GM21390 (cell line): ENCODE measurements at regions not wholly inside any gene's neighbourhood (a gene's known extent, or its start where the extent isn't known, plus 50 kb on each side); places are given as distances from the start of the nearest gene placed in this dataset.
"Not testable (repeated sequence)": the region's sequence is repeated elsewhere in the genome, so short reads cannot be mapped to it uniquely, and the experiment has no call there.

Experiments used
- ATAC-seq: cut with Tn5 transposase; IDR thresholded peaks from one replicate; pipeline ENCODE4 v1.9.1; 2021; ENCODE audit not compliant: unreplicated experiment

DNA sequence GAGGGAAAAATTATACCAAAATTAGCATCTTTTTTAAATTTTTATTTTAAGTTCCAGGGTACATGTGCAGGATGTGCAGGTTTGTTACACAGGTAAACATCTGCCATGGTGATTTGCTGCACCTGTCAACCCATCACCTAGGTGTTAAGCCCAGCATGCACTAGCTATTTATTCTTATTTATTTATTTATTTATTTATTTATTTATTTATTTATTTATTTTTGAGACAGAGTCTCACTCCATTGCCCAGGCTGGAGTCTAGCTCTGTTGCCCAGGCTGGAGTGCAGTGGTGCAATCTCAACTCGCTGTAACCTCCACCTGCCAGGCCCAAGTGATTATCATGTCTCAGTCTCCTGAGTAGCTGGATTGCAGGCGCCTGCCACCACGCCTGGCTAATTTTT is 137.7 kb upstream of the NEBL start:
- not testable (repeated sequence) for ATAC-seq

DNA sequence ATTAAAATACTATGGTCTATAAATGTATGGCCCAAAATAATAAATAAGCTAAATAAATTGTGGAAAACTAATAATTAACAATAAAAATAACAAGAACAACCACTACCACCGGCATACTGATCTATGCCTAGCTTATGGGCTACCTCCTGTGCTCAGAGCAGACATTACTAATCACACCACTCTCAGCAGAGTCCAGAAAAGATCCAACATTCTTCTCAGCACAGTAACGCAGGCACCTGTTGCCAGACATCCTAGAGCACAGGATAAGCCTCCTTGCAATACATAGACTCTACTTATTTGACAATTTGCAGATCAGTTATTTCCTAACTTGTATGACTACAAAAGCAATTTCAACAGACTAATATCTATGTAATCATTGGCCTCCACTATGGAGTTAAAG is 137.1 kb upstream of the NEBL start:
- ATAC-seq = no peak

DNA sequence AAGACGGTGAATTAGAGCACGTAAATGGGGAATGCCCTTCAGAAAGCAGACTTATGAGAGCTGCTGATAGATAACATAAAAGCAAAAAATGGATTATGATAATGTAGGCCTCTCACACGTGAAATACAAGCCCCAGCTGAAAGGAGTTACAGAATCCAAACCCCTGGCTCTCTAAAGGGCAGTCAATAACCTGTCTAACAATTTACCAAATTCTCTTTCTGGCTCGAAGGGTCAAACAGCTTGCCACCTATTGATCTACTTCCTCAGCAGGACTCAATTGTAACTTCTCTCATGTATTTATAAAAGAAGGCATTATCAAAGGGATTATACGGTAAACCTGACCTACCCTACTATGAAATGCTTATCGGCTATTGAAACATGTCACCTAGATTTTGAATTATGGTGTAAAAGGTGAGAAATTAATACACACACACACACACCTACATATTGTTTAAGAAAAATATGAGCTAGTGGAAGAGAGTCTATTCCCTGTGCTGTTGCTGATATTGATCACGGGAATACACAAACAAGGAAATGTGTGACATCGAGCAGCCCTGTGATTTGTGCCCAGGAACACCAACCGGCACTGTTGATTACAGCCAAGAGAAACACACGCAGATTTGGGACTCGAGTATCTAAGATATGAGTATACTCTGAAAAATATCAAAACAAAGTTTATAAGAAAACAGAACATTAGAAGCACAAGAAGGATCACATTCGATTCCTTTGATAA is 135.6 kb upstream of the NEBL start:
- no peak for ATAC-seq

DNA sequence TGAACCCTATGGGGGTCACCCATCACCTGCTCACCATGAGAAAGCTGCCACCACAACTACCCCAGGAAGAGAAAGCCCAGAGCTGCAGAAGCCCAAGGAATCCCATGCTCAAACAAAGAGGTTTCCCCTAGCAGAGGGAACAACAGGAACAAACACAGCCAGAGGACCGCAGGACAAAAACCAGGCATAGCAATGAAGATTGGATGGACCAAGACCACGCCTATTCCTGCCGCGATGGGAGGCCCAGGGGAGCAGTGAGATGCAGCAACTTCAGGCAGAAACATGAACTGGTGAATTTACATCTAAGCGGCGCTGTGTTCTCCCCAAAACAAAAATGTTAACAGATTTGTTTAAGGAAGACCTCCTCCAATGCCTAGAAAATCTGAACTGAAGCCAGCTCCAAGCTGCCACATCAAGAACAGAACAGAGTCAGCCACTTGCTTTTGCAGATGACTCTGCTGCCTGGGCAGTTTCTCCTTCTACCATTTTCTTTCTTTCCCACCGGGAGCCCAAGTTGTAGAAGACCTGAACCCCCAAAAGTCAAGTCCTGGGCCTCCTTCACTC is 134.2 kb upstream of the NEBL start:
- ATAC-seq = no peak

DNA sequence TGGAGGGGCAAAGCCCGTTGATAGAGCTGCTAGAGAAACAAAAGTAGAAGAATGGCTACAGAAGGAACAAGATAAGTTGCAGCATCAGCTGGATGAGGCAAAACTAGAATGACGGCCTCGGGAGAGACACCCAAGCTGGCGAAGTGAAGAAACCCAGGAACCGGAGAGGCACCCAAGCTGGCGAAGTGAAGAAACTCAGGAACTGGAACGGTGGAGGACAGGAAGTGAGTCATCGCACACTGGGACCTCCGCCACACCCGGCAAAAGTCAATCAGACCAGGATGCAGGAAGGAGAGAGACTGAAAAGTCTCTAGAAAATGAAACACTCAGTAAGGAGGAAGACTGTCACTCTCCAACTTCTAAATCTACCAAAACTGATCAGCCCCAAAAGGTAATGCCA is 133.0 kb upstream of the NEBL start:
- ATAC-seq = no peak

DNA sequence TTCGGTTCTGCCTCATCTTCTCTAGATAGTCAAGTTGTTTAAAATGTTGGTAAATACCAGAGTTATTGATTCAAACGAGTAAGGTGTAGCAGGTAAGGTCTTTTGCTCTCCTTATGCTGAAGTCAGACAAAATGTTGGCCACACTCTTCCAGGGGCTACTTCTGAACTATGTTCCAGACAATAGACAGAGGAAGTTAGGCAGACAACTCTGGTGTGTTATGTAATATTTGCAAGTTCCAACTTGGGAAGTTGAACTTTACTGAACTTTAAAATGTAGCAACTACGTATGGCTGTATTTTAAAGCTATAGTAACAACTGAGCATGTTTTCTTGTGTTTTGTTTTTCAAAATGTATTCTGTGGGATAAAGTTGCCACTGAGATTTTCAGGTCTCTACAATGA is 125.7 kb upstream of the NEBL start:
- ATAC-seq = no peak

DNA sequence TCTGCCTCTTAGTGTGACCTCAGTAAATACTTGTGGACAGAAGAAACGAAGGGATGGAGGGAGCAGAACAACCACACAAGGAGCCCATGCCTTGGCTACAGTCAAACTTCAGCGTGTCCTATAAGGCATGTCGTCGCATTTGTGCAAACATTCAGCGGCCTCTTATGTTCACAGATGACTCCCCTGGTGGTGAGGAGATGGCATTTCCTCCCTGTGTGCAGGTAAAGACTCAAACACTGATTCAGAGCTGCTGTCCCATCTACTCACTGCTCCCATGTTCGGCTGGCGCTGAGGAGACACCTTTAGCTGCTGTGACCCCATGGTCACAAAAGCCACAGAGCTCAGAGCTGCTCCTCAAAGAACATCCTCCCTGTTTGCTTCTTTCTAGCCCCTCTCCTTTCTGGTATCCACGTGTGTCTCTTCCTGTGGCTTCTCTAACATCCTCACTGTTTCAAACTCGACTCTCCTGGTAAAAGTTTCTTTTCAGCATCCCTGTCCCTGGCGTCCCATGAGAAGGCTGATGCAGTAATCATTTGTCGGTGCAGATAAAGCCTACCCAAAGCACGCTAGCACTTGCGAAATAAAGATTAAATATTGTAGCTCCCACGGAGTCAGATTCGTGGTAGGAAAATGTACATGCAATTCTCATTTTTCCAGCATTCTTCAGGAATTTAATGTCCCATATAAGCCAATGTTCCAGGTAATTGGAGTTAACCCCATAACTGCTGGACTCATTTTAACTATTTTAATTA is 124.9 kb upstream of the NEBL start:
- no peak for ATAC-seq

DNA sequence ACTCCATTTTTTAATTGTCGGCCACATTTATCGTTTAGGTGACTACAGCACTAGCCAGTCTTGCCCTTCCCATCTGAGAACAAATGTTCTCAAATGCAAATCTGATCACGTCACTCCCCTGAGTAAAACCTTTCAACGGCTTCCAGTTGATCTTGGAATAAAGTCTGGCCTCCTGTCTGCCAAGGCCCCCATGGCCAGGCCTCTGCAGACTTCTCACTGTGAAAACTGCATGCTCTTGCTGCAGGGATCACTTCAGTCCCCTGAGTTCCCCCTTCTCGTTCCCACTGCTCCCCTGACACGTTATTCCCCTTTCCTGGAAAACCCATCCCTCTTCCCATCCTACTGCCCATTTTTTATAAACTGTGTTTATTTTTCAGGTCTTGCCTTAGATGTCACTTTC is 124.1 kb upstream of the NEBL start:
- no peak for ATAC-seq

DNA sequence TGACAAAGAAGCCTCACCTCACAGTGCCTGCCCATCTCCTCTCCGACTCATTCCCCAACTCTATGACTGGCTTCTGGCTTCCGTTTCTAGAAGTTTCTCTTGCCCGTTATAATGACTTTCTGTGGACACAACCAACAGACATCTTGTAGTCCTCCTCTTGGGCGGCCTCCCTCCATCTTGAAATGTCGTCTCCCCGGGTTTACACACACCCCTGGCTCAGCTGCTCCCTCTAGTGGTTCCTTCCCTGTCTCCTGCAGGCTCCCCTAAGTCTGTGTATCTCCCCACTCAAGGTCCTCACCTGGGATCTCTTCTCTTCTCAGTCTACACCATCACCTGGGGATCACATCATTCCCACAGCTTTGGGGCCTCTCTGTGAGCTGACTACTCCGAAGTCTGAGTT is 123.4 kb upstream of the NEBL start:
- ATAC-seq = peak; percentile 87

DNA sequence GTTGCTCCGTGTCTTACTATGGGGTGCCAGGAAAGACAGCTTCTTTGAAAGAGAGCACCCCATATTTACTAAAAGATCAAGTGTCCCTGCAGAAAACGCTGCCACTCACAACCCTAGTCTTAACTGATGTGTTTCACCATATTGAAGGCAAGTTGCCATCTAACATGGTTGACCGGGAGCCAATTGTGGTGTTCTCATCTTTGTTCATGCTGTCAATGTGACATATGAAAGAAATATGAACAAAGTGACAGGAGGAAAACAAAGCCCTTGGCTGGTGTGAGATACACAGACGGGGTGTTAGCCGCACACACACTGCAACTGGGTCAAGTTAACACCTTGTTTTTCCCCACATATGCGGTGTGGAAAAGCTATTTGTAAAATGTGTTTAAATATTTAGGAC is 122.3 kb upstream of the NEBL start:
- ATAC-seq = no peak

DNA sequence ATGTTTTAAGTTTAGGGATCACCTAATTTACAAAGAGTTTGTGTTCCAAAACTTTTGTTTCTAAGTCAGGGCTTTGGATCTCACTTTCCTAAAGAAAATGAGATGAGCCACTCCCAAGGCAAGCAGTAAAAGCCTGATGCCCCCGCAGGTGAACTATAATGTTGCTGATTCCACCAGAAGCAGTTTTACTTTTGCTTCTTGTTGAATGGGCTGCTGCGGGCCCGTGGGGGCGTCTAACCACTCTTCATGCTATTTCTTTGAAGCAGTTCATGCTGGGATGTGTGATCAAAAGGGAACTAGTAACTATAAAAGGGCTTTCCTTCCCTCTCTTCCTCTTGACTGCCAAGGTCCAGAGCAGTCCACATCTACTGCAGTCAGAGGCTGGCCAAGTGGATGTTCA is 118.7 kb upstream of the NEBL start:
- no peak for ATAC-seq

DNA sequence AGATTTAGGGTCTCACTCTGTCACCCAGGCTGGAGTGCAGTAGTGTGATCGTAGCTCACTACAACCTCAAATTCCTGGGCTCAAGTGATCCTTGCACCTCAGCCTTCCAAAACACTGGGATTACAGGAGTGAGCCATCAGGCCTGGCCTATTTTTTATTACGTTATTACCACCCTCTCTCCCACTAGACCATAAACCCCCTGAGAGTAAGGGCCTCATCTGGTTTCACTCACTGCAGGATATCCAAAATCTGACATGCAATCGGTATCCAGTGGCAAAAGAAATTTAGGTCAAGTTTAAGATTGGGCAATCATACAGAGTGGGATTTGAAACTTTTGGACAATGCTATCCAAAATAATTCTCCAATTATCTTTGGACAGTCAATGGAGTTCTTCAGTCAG is 117.0 kb upstream of the NEBL start:
- ATAC-seq = no peak

DNA sequence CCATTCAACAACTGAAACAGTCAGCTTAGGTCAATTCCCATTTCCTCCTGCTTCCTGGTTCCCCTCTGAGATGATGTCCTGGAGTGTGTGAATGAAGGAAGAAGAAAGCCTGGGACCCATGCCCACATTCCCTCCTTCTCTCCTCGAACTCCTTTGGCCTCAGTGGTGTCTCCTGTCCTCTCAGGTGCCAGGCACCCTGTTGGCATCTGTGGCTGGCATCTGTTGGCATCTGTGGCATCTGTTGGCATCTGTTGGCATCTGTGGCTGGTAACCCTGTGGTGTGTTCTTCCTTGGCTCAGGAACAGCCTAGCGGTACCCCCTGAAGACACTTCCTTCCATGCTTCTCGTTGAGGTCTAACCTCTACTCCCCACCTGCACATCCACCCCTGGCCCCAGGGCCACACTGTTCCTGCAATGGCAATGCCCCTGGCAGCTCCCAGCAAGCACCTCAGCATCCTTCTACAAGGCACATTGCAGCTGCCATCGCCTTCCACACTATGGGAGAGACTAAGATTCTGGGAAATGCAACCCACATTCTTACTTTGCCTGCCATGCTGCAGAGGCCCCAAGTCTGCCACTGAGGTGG is 114.4 kb upstream of the NEBL start:
- ATAC-seq = no peak

DNA sequence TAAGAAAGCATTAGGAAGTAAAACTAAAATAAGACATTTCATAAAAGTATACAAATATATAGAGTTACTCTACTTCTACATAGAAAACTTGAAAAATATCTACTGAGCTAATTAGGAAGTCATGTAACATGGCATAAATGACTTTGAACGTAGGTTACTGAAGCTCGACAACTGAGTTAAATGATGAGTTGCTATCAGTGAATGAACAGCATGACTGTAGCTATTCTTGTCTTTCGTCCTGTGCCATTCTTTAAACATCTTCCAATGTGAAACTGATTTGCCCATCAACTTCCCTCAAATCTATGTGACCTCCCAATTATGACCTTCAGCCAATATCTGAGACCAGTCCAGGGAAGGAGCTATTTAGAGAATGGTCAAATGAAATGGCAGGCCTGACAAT is 113.5 kb upstream of the NEBL start:
- no peak for ATAC-seq

DNA sequence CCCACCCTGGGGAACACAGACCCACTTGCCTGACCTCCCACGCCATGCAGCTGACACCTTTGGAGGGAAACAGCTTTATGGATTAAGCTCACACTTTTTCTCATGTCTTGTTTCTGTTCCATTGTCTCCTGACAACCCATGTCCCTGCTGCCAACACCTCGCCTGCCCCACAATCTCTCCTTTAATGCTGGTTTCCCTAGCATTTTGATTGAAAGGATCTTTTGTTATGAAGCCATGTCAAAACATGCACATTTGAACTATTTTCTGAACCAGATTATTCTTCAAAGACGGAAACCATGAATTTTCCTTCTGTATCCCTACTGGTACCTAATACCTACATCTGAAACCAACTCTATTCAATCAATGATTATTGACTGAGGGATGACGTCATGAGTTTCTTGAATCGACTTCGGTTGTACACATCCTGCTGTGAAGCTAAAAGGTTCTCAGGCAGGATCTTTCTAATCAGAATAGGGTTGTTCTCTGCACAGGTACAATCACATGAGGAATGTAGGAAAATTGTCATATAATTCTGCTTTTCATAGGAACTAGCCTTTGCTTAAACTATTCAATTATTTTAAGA is 106.2 kb upstream of the NEBL start:
- ATAC-seq = no peak

DNA sequence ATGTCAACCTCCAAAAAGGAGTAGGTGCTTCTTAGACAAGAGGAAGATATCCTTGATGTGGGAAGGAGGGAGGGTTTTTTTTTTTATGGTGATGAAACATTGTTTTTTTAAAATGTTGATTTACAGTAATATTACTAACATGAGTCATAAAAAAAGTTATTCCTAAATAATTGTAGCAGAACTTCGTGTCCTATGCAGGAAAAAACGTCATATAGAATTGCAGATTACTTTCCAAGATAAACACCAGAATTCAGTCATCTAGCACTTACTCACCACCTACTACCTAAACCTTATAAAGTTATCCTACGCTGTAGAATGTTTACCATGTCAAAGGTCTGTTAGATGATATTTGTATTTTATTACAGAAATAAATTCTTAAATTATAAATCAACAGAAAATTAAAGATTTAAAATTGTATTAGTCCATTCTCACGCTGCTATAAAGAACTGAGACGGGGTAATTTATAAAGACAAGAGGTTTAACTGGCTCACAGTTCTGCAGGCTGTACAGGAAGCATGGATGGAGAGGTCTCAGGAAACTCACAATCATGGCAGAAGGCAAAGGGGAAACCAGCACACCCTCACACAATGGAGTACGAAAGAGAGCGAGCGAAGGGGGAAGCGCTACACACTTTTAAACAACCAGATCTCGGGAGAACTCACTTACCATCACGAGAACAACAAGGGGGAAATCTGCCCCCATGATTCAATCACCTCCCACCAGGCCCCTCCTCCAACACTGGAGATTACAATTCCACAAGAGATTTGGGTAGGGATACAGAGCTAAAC is 105.2 kb upstream of the NEBL start:
- no peak for ATAC-seq

DNA sequence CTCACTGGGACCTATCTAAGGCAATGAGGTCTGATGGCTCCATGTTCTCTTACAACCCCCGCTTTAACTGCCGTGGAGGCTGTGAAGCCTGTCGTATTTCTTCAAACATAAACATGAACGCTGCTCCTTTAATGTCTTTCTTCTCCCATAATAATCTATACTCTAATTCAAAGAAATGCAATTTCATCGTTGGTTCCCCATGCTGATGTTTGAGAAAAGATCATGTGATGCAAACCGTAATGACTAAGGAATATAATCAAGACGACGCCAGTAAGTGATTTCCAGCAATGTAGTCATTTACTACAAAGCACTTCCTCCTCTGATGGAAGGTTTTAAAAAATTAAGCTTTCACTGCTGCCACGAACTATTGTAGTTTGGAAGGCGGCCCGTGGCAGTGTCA is 102.6 kb upstream of the NEBL start:
- no peak for ATAC-seq

DNA sequence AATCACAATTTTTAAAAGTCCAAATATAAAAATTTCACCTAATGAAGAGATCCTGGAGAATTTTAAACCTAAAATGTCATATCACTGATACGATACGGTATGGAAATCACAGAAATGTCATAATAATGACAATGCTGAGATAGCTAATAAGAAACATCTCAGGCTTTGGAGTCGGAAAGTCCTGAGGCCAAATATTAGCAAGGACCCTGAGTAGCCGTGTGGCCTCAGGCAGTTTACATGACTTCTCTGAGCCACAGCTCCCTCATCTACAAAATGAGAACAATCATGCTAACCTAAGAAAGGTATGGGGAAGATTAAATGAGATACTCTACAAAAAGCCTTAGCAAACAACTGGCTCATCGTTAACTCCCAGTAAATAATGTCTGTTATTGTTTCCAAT is 100.9 kb upstream of the NEBL start:
- ATAC-seq = no peak

DNA sequence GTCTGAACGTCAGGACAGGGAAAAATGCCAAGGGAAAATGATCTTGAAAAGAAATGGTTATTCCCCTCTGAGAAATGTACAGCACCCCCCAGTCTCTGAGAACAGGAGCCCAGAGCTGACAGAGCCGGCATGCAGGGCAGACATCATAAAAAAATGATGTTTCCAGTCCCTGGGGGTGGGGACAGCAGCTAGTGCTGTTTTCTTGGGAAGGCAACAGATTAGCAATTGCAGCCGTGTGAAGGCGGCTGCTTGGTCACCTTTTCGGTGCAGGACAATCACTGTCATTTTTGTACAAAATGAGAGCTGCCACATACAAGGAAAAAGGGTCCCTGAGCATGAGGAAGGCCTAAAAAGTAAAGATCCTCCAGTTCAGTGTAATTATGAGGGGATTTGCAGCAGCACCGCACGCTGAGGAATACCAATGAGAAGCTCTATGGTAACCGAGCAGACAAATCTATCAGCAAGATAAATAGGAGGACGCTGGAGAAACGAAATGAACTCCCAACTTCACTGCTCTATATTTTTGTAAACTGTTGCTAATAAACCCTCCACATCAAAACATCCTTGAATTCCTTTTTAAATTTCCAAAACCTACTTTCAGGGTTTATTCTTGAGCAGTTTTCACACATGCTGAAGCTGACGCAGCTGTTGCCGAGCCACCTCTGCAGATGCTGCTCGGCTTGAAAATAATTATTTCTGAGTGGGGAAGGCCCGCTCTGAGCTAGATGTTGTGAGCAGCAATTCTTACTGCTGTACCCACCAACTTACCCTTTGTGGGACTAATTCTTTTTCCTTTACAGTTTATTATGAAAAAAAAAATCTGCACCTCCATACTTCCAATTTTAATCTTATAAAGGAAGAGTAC is 98.2 kb upstream of the NEBL start:
- no peak for ATAC-seq
